Suprapubic skin (tissue), 4 donors: ENCODE measurements at regions not wholly inside any gene's neighbourhood (a gene's known extent, or its start where the extent isn't known, plus 50 kb on each side); places are given as distances from the start of the nearest gene placed in this dataset.

Experiments
- DNase-seq, 2 donors: peaks; one replicate each; pipeline ENCODE4 v3.0.0-alpha.2; 2019; ENCODE audit warnings: low spot score in 2 of 2
- H3K27ac ChIP-seq: fragments of 200-600 bp; sonication (generic); one replicate; pipeline ENCODE4 v1.5.1; 2019
- H3K27me3 ChIP-seq: fragments of 200-600 bp; sonication (generic); one replicate; pipeline ENCODE4 v1.5.1; 2019
- H3K36me3 ChIP-seq: fragments of 200-600 bp; sonication (generic); one replicate; pipeline ENCODE4 v1.5.1; 2019
- H3K4me1 ChIP-seq: fragments of 200-600 bp; sonication (generic); one replicate; pipeline ENCODE4 v1.5.1; 2019
- H3K4me3 ChIP-seq: fragments of 200-600 bp; sonication (generic); one replicate; pipeline ENCODE4 v1.5.1; 2019; ENCODE audit warnings: mild to moderate bottlenecking
- H3K9me3 ChIP-seq: fragments of 200-600 bp; sonication (generic); one replicate; pipeline ENCODE4 v1.5.1; 2019
- CTCF ChIP-seq, 2 donors: fragments of 200-600 bp in 1 of 2; fragments of 450-650 bp in 1 of 2; sonication (generic) in 1 of 2; IDR thresholded peaks; one replicate each; pipeline ENCODE4 v1.5.1; 2016 to 2019; ENCODE audit warnings: antibody characterized with exemption in 2 of 2, mild to moderate bottlenecking in 1 of 2, moderate library complexity in 1 of 2
- EP300 ChIP-seq: sonication (generic); formaldehyde crosslinking; IDR thresholded peaks from one replicate; pipeline ENCODE4 v1.6.1; 2017; ENCODE audit warnings: antibody characterized with exemption
- POLR2A ChIP-seq, 2 donors: fragments of 450-650 bp; IDR thresholded peaks; one replicate each; pipeline ENCODE4 v1.6.1; 2017; ENCODE audit warnings: antibody characterized with exemption in 2 of 2, mild to moderate bottlenecking in 2 of 2, moderate library complexity in 2 of 2
- POLR2AphosphoS5 ChIP-seq, 3 donors: sonication (generic); formaldehyde crosslinking; IDR thresholded peaks; one replicate each; pipeline ENCODE4 v1.6.1; 2017; ENCODE audit warnings: antibody characterized with exemption in 3 of 3
- WGBS: methylation state at CpG from one replicate; pipeline ENCODE4 v1.1.5; 2018; 5-methylcytosine and 5-hydroxymethylcytosine counted together

- TF ChIP-seq POLR2AphosphoS5 (IDR thresholded peaks at IDR 0.05) (no peak), CTCF (IDR thresholded peaks at IDR 0.05) (no peak), POLR2A (IDR thresholded peaks at IDR 0.05) (no peak), EP300 (no peak)
- Histone ChIP-seq H3K4me3 (no peak overlapping the region), H3K36me3 (no peaks in the 10 kb centered on the region), H3K4me1 (no peaks in the 10 kb centered on the region), H3K27ac (no peak overlapping the region), H3K9me3 (no peaks in the 10 kb centered on the region), H3K27me3 (no peaks in the 10 kb centered on the region)
- 99% methylated on average over 2 of the region's 2 CpGs for WGBS
- no peak for DNase-seq
Observed at GRCh38 chrX:4851534-4851933, 1138.1 kb upstream of the PRKX start.

- no peaks in the 10 kb centered on the region for H3K9me3 ChIP-seq
- 87% methylated on average over 4 of the region's 4 CpGs for WGBS
- no peak for DNase-seq
- H3K4me3 ChIP-seq: no peak overlapping the region
- H3K27ac ChIP-seq: no peak overlapping the region
- H3K27me3 ChIP-seq: no peaks in the 10 kb centered on the region
- H3K36me3 ChIP-seq: no peaks in the 10 kb centered on the region
- no peaks in the 10 kb centered on the region for H3K4me1 ChIP-seq
- no peak for TF ChIP-seq EP300
Observed at GRCh38 chrX:4850312-4850711, 1136.9 kb upstream of the PRKX start.

- DNase-seq: no peak
- 53% methylated on average over 4 of the region's 4 CpGs for WGBS
- no peaks in the 10 kb centered on the region for H3K27me3 ChIP-seq
- H3K36me3 ChIP-seq: no peaks in the 10 kb centered on the region
- H3K4me3 ChIP-seq: no peak overlapping the region
- H3K4me1 ChIP-seq: no peaks in the 10 kb centered on the region
- H3K27ac ChIP-seq: no peak overlapping the region
- TF ChIP-seq POLR2AphosphoS5 (IDR thresholded peaks at IDR 0.05): no peak
- TF ChIP-seq POLR2A (IDR thresholded peaks at IDR 0.05): no peak
- no peak for TF ChIP-seq EP300
- no peak for TF ChIP-seq CTCF (IDR thresholded peaks at IDR 0.05)
- no peaks in the 10 kb centered on the region for H3K9me3 ChIP-seq
Observed at GRCh38 chrX:4844376-4844775, 1130.9 kb upstream of the PRKX start.

DNA sequence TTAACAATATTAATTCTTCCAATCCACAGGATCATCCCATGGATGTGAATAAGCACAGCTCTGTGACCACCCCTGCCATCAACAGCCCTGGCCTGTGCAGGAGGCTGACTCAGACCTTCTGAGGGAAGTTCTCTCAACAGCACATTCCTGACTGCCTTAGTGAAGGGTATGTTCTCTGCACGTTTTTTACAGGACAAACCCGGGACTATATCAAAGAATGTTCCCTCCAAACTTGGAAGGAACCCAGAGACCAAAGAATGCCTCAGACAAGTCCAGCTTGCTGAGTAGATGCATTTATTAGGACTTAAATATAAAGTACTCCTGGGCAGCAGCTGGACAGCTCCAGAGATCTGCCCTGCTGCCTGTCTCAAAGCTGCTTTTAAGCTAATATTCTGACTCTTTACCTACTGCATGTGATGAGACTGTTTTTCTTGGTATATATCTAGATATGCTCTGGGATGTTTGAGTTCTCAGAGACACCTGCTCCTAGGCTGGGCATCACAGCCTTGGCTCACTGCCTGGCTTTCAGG is 1127.8 kb upstream of the PRKX start:
- no peak overlapping the region for H3K27ac ChIP-seq
- TF ChIP-seq POLR2AphosphoS5 (IDR thresholded peaks at IDR 0.05) (no peak), CTCF (IDR thresholded peaks at IDR 0.05) (no peak), POLR2A (IDR thresholded peaks at IDR 0.05) (no peak), EP300 (no peak)
- H3K4me1 ChIP-seq: no peaks in the 10 kb centered on the region
- no peaks in the 10 kb centered on the region for H3K36me3 ChIP-seq
- DNase-seq: no peak
- WGBS: 51% methylated on average over 2 of the region's 2 CpGs
- H3K4me3 ChIP-seq: no peak overlapping the region
- H3K9me3 ChIP-seq: no peaks in the 10 kb centered on the region
- H3K27me3 ChIP-seq: no peaks in the 10 kb centered on the region

DNA sequence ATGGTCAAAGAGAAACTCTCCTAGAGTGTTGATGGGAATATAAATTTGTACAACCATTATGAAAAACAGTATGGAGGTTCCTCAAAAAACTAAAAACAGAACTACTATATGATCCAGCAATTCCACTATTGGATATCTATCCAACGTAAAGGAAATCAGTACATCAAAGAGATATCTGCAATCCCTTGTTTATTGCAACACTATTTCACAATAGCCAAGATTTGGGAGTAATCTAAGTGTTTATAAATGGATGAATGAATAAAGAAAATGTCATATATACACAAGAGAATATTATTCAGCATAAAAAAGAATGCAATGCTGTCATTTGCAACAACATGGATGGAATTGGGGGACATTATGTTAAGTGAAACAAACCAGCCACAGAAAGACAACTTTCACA is 1118.1 kb upstream of the PRKX start:
- 73% methylated on average over 1 of the region's 1 CpG for WGBS
- DNase-seq: no peak
- no peak for TF ChIP-seq POLR2A (IDR thresholded peaks at IDR 0.05)
- no peak for TF ChIP-seq EP300
- no peak for TF ChIP-seq POLR2AphosphoS5 (IDR thresholded peaks at IDR 0.05)
- TF ChIP-seq CTCF (IDR thresholded peaks at IDR 0.05): no peak
- no peaks in the 10 kb centered on the region for H3K36me3 ChIP-seq
- no peaks in the 10 kb centered on the region for H3K27me3 ChIP-seq
- no peaks in the 10 kb centered on the region for H3K9me3 ChIP-seq
- no peak overlapping the region for H3K27ac ChIP-seq
- H3K4me1 ChIP-seq: no peaks in the 10 kb centered on the region
- H3K4me3 ChIP-seq: no peak overlapping the region
